GM12878 (cell line): ENCODE measurements at regions not wholly inside any gene's neighbourhood (a gene's known extent, or its start where the extent isn't known, plus 50 kb on each side); places are given as distances from the start of the nearest gene placed in this dataset.

Source experiments
- ATAC-seq: fragments of 200-7000 bp; cut with Tn5 transposase; 3 replicates; pipeline ENCODE4 v1.9.1; 2020; ENCODE audit warnings: mild to moderate bottlenecking, moderate library complexity
- BruUV-seq: library from RNA; stranded (reverse); fragments of 400-500 nt; replicated peaks from 2 replicates; lab custom pipeline; 2021; lab: Mats Ljungman, UMichigan
- CTCF ChIA-PET: fragments of 300-600 bp; sonication (Branson Sonifier 250); formaldehyde crosslinking; extraction: SDS; loops from one replicate; lab custom pipeline; 2021; ENCODE audit warnings: inconsistent platforms; lab: Yijun Ruan, JAX
- POLR2A ChIA-PET: fragments of 350-600 bp; formaldehyde crosslinking; extraction: SDS; loops from one replicate; lab custom pipeline; 2021; ENCODE audit warnings: inconsistent platforms; lab: Charles Lee
- RAD21 ChIA-PET: fragments of 300-600 bp; sonication (Branson Sonifier 250); formaldehyde crosslinking; loops from one replicate; lab custom pipeline; 2023; ENCODE audit warnings: antibody characterized with exemption; ENCODE audit not compliant: unreplicated experiment; lab: Charles Lee
- SMC1A ChIA-PET: fragments of 300-600 bp; sonication (Branson Sonifier 250); formaldehyde crosslinking; loops from one replicate; lab custom pipeline; 2023; ENCODE audit not compliant: unreplicated experiment, uncharacterized antibody; lab: Charles Lee
- DNase-seq: peaks from one replicate; pipeline ENCODE4 v3.0.0-alpha.2; 2011; ENCODE audit warnings: low read depth, low spot score
- FAIRE-seq: peaks from 3 replicates; lab custom pipeline; 2011; peaks lifted over from hg19 to GRCh38; lab: Jason Lieb, UNC
- H2AFZ ChIP-seq: 2 replicates; pipeline ENCODE4 v1.6.0; 2011; ENCODE audit warnings: low read depth, low read length, control low read depth; ENCODE audit not compliant: control insufficient read depth
- H3K27ac ChIP-seq: 2 replicates; pipeline ENCODE4 v1.5.1; 2011; ENCODE audit warnings: control low read depth; ENCODE audit not compliant: control insufficient read depth, insufficient read depth
- H3K27me3 ChIP-seq, 2 experiments: replicated peaks in 1 of 2; 2 replicates each; pipeline versions ENCODE4 v1.6.0 to v1.6.1; 2011; ENCODE audit warnings: low read length in 1 of 2; ENCODE audit not compliant: control insufficient read depth in 2 of 2, insufficient read depth in 2 of 2
- H3K36me3 ChIP-seq, 2 experiments: 2 replicates each; pipeline ENCODE4 v1.5.1; 2011; ENCODE audit warnings: low read length in 1 of 2; ENCODE audit not compliant: control insufficient read depth in 2 of 2, insufficient read depth in 2 of 2
- H3K4me1 ChIP-seq: 2 replicates; pipeline ENCODE4 v1.6.1; 2011; ENCODE audit warnings: mild to moderate bottlenecking, low read length, moderate library complexity, mixed read lengths; ENCODE audit not compliant: control insufficient read depth, insufficient read depth
- H3K4me2 ChIP-seq: 2 replicates; pipeline ENCODE4 v1.6.0; 2011; ENCODE audit warnings: control low read depth; ENCODE audit not compliant: control insufficient read depth, insufficient read depth
- H3K4me3 ChIP-seq: fragments of 200-600 bp; sonication (generic); 2 replicates; pipeline ENCODE4 v1.5.1; 2016
- H3K79me2 ChIP-seq: 2 replicates; pipeline ENCODE4 v1.6.0; 2011; ENCODE audit warnings: low read length; ENCODE audit not compliant: control insufficient read depth, insufficient read depth
- H3K9ac ChIP-seq: 2 replicates; pipeline ENCODE4 v1.8.0; 2011; ENCODE audit warnings: low read length, control low read depth, mixed read lengths; ENCODE audit not compliant: control insufficient read depth, insufficient read depth
- H3K9me3 ChIP-seq: replicated peaks from 3 replicates; pipeline ENCODE4 v1.5.1; 2011; ENCODE audit warnings: mild to moderate bottlenecking, low read length; ENCODE audit not compliant: control insufficient read depth, insufficient read depth
- H4K20me1 ChIP-seq: 2 replicates; pipeline ENCODE4 v1.6.0; 2011; ENCODE audit not compliant: control insufficient read depth, insufficient read depth
- ATF7 ChIP-seq: fragments of 450-650 bp; IDR thresholded peaks from 2 replicates; pipeline ENCODE4 v1.6.1; 2016; ENCODE audit warnings: low read depth, mild to moderate bottlenecking
- BRCA1 ChIP-seq: IDR thresholded peaks from 2 replicates; pipeline ENCODE4 v1.6.1; 2011; ENCODE audit warnings: low read depth, low read length, improper control_type of control experiment
- ESRRA ChIP-seq: IDR thresholded peaks from 2 replicates; pipeline ENCODE4 v1.6.1; 2012; ENCODE audit warnings: mild to moderate bottlenecking, low read length, improper control_type of control experiment
- EZH2 ChIP-seq: IDR thresholded peaks from 2 replicates; pipeline ENCODE4 v1.6.1; 2012; ENCODE audit warnings: low read depth, mild to moderate bottlenecking, control low read depth, inconsistent platforms, low read length, borderline replicate concordance; ENCODE audit not compliant: control insufficient read depth
- HDGF ChIP-seq: fragments of 450-650 bp; IDR thresholded peaks from 2 replicates; pipeline ENCODE4 v1.6.1; 2016; ENCODE audit warnings: antibody characterized with exemption
- IKZF1 ChIP-seq: fragments of 450-650 bp; conservative IDR thresholded peaks from 2 replicates; pipeline ENCODE4 v1.6.1; 2017; ENCODE audit warnings: antibody characterized with exemption, mild to moderate bottlenecking
- IKZF2 ChIP-seq, 2 experiments: fragments of 450-650 bp; IDR thresholded peaks; 2 replicates each; pipeline ENCODE4 v1.6.1; 2017; ENCODE audit warnings: mild to moderate bottlenecking in 2 of 2, moderate library complexity in 2 of 2
- MEF2B ChIP-seq: fragments of 450-650 bp; IDR thresholded peaks from 2 replicates; pipeline ENCODE4 v1.6.1; 2018; ENCODE audit warnings: mild to moderate bottlenecking, moderate library complexity; ENCODE audit not compliant: partially characterized antibody, poor library complexity, severe bottlenecking
- NFYB ChIP-seq: IDR thresholded peaks from 2 replicates; pipeline ENCODE4 v1.6.1; 2011; ENCODE audit warnings: low read depth, mild to moderate bottlenecking, low read length, improper control_type of control experiment, moderate library complexity; ENCODE audit not compliant: insufficient read depth
- NR2C2 ChIP-seq: IDR thresholded peaks from 2 replicates; pipeline ENCODE4 v1.6.1; 2011; ENCODE audit warnings: borderline replicate concordance, low read depth; ENCODE audit not compliant: control insufficient read depth, insufficient read length
- RCOR1 ChIP-seq: conservative IDR thresholded peaks from 2 replicates; pipeline ENCODE4 v1.6.1; 2012; ENCODE audit warnings: low read depth, low read length, improper control_type of control experiment
- SP1 ChIP-seq: IDR thresholded peaks from one replicate; pipeline ENCODE4 v1.6.1; 2011; ENCODE audit warnings: low read depth, low read length
- YY1 ChIP-seq: IDR thresholded peaks from 2 replicates; pipeline ENCODE4 v1.6.1; 2011; ENCODE audit warnings: low read depth, mild to moderate bottlenecking, low read length
- ZNF274 ChIP-seq: IDR thresholded peaks from one replicate; pipeline ENCODE4 v1.8.0; 2011; ENCODE audit not compliant: insufficient read length, insufficient read depth
- WGBS: methylation state at CpG from one replicate; pipeline ENCODE4 v1.1.6; 2016; ENCODE audit warnings: low lambda C conversion rate; ENCODE audit not compliant: insufficient replicate concordance, insufficient coverage; ENCODE audit errors: missing lambda C conversion rate; 5-methylcytosine and 5-hydroxymethylcytosine counted together
- in situ Hi-C: fragments of 300-500 bp; cut with MboI; formaldehyde crosslinking; loops from 9 replicates; pipeline ENCODE4 v1.14.3; 2018; ENCODE audit warnings: mixed read lengths
- intact Hi-C: fragments of 100-400 bp; cut with micrococcal nuclease; formaldehyde crosslinking; loops from one replicate; pipeline ENCODE4 v1.14.2; 2022; ENCODE audit not compliant: unreplicated experiment
- TF ChIP-seq, protein P1 (sequence below): fragments of 450-650 bp; IDR thresholded peaks from 2 replicates; pipeline ENCODE4 v1.6.1; 2017; ENCODE audit warnings: mild to moderate bottlenecking
- TF ChIP-seq, protein P2 (sequence below): fragments of 450-650 bp; conservative IDR thresholded peaks from 2 replicates; pipeline ENCODE4 v1.6.1; 2017; ENCODE audit warnings: mild to moderate bottlenecking, moderate library complexity

DNA sequence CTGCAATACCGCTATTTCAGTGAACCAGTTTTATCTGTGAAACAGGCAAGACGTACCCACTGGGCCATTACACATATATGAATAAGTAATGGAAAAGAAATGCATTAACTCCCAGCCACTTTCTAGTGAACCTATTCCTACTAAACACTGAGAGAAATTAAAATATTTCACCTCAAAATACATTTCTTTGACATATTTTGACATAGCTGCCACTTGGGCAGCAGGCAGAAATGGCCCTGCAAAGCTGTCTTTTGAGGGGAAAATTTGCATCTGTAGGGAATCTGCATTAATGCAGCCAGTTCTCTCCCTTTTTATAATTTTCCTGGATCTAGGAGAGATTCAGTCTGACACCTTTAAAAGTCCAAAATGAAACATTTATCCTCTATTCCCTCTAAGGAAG is 714.8 kb upstream of the POM121L12 start (continued):
- no peak for TF ChIP-seq IKZF2 (IDR thresholded peaks at IDR 0.05)
- TF ChIP-seq YY1, result no peak
- no peak for TF ChIP-seq ESRRA
- no peak for TF ChIP-seq BRCA1
- TF ChIP-seq, protein P1, sequence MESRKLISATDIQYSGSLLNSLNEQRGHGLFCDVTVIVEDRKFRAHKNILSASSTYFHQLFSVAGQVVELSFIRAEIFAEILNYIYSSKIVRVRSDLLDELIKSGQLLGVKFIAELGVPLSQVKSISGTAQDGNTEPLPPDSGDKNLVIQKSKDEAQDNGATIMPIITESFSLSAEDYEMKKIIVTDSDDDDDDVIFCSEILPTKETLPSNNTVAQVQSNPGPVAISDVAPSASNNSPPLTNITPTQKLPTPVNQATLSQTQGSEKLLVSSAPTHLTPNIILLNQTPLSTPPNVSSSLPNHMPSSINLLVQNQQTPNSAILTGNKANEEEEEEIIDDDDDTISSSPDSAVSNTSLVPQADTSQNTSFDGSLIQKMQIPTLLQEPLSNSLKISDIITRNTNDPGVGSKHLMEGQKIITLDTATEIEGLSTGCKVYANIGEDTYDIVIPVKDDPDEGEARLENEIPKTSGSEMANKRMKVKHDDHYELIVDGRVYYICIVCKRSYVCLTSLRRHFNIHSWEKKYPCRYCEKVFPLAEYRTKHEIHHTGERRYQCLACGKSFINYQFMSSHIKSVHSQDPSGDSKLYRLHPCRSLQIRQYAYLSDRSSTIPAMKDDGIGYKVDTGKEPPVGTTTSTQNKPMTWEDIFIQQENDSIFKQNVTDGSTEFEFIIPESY, result no peak

DNA sequence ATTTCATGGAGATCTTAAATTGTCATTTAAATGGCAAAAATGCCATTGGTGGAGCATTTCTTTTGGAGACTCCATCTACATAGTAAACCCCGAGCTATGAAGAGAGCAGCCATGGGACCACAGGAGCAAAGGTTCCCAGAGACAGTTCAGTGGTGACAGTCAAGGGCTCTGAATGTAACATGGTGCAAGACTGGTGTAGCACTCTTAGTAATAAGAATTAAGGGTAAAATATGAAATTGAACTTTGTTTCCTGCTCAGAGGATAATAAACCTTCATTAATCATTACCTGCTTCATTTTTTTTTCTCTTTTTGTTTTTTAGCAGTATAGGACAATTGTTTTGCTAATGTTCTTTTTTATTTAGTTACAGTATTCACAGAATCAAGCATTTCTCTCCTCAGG is 717.5 kb upstream of the POM121L12 start:
- intact Hi-C loops (no loop called here), in situ Hi-C loops (no loop called here)
- 14% methylated on average over 1 of the region's 1 CpG for WGBS
- no peak overlapping the region for H3K9ac ChIP-seq
- ChIA-PET SMC1A (no interaction called here), RAD21 (no interaction called here)
- no TSS peak for BruUV-seq
- TF ChIP-seq SP1 (no peak), EZH2 (no peak), NFYB (no peak), HDGF (no peak), ATF7 (no peak), ZNF274 (no peak), IKZF1 (no peak), NR2C2 (no peak), RCOR1 (no peak), MEF2B (no peak)
- TF ChIP-seq, protein P2, sequence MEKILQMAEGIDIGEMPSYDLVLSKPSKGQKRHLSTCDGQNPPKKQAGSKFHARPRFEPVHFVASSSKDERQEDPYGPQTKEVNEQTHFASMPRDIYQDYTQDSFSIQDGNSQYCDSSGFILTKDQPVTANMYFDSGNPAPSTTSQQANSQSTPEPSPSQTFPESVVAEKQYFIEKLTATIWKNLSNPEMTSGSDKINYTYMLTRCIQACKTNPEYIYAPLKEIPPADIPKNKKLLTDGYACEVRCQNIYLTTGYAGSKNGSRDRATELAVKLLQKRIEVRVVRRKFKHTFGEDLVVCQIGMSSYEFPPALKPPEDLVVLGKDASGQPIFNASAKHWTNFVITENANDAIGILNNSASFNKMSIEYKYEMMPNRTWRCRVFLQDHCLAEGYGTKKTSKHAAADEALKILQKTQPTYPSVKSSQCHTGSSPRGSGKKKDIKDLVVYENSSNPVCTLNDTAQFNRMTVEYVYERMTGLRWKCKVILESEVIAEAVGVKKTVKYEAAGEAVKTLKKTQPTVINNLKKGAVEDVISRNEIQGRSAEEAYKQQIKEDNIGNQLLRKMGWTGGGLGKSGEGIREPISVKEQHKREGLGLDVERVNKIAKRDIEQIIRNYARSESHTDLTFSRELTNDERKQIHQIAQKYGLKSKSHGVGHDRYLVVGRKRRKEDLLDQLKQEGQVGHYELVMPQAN, result no peak
- TF ChIP-seq, all 136 proteins: peak for 0
- Histone ChIP-seq H3K36me3 (no peaks in the 10 kb centered on the region), H3K9me3 (no peaks in the 10 kb centered on the region), H3K4me1 (no peaks in the 10 kb centered on the region), H3K4me2 (no peak overlapping the region), H3K27ac (no peak overlapping the region), H3K79me2 (no peaks in the 10 kb centered on the region), H3K27me3 (no peaks in the 10 kb centered on the region), H2AFZ (no peak overlapping the region), H3K4me3 (no peak overlapping the region), H4K20me1 (no peaks in the 10 kb centered on the region)
- no peak for ATAC-seq
- no peak for DNase-seq
- no peak for FAIRE-seq
- ChIA-PET POLR2A (no interaction called here), CTCF (no interaction called here)
